HT-29 (cell line): ENCODE measurements at regions not wholly inside any gene's neighbourhood (a gene's known extent, or its start where the extent isn't known, plus 50 kb on each side); places are given as distances from the start of the nearest gene placed in this dataset.
A peak's percentile ranks its signal among the peaks of the same experiment; 100 is the strongest.

Experiments used
- DNase-seq: peaks from one replicate; pipeline ENCODE4 v3.0.0-alpha.2; 2015; ENCODE audit warnings: low spot score

GRCh38 chr13:104099750-104100149 is 1033.5 kb upstream of the SLC10A2 start:
- DNase-seq: no peak

DNA sequence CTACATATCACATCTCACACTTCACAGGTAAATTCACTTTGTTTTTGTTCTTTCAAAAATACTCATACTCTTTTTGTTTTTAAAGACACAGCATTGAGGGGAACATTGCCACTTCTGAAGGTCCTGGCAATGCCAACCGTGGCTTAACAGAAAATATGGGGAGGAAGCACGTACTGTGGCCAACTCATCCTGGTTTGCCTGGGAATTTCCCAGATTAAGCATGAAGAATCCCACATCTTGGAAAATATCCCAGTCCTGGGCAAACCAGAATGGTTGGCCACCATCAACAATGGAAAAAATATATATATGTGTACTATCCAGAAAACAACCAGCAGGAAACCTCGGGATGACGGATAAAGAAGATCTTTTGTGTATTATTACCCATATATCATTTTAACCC is 1032.2 kb upstream of the SLC10A2 start:
- no peak for DNase-seq

- no peak for DNase-seq
Measured at GRCh38 chr13:104086759-104087158, 1020.5 kb upstream of the SLC10A2 start.

- no peak for DNase-seq
Measured at GRCh38 chr13:104086210-104086609, 1020.0 kb upstream of the SLC10A2 start.

- no peak for DNase-seq
Measured at GRCh38 chr13:104085611-104086010, 1019.4 kb upstream of the SLC10A2 start.

DNA sequence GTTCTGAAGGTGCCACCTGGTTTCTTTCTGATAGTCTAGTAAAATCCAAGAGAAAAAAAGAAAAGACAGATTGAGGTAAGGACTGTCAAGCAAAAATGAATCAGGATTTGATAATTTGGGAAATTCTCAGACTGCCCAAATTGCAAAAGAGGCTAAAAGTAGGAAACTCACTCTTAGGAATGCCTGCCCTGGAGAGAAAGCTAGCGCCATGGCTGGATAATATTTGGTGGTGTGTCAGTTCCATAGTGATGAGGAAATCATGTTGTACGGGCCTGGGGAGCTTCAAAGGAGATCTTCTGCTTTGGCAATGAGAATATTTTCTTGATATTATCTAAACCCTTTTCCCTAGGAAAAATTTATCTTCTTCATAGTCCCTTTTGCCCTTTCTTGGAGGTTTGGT is 1008.1 kb upstream of the SLC10A2 start:
- no peak for DNase-seq

GRCh38 chr13:104071806-104072205 is 1005.6 kb upstream of the SLC10A2 start:
- DNase-seq: no peak

GRCh38 chr13:104065328-104065727 is 999.1 kb upstream of the SLC10A2 start:
- DNase-seq: no peak

- DNase-seq: peak; percentile 9
Measured at GRCh38 chr13:104057861-104058260, 991.6 kb upstream of the SLC10A2 start.

DNA sequence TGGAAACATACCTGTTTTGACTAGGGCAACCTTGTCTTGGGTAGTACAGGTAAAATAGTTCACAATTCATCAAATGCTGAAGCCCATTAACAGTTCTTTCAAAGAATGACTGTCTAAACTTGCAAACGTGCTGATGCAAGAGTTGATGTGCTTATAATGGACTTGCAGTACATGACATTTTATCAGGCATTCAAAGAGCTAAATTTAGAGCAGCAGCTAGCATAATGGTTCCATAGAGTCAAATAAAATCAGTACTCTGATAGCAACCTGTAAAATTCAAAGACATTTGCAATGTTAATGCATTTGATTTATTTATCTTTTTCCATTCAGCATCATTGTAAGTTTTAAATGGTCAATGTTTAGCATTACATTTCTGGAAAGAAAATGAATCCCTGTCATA is 979.7 kb upstream of the SLC10A2 start:
- no peak for DNase-seq

GRCh38 chr13:104043184-104043583 is 977.0 kb upstream of the SLC10A2 start:
- no peak for DNase-seq

DNA sequence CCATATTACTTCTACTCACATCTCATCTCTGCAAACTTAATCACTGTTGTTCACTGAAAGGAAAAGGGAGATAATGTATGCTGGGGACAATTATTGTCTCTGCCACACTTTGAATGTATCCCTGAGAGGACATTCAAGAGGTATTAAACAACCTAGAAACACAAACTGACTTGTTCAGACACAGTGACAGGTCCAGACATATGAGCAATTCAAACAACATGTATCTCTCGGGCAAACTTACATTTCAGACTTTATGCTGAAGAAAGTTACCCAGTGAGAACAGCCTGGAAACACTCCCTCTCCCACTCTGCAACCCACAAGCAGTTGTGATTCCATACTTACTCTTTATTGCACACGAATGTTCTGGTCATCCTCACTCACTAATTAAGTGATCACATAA is 968.7 kb upstream of the SLC10A2 start:
- DNase-seq: no peak

GRCh38 chr13:104025303-104025702 is 959.1 kb upstream of the SLC10A2 start:
- DNase-seq: no peak

DNA sequence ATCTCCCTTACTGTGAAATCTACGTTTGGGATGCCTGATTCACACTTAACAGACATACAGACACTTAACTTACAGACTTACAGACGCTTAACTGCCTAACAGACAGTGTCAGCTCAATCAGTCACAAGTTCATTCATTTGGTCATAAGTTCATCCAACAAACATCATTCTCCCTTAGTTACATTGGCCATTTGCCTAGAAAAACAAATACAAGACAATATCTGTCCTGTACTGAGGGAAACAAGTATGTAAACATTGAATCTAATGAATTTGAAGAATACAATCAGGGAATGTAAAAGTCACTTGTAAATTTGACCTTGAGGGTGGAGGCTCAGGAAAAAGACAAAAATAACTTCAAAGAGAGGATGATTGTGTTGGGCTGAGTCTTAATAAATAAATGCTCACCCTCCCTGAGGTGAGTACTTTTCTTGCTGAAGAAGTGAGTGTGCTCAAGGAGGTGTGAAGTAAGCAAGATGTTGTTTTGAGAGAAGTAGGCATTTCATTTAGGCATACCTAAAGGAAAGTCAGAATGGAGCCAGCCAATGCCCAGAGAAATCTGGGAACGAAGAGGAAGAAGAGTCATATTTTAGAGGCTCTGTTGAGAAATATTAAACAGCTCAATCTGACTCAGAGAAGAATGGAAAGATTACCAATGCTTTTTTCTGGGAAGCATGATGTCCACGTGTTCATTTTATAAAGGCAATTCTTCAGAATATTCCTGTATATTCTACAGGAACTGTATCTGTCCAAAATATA is 958.4 kb upstream of the SLC10A2 start:
- DNase-seq: peak; percentile 78

DNA sequence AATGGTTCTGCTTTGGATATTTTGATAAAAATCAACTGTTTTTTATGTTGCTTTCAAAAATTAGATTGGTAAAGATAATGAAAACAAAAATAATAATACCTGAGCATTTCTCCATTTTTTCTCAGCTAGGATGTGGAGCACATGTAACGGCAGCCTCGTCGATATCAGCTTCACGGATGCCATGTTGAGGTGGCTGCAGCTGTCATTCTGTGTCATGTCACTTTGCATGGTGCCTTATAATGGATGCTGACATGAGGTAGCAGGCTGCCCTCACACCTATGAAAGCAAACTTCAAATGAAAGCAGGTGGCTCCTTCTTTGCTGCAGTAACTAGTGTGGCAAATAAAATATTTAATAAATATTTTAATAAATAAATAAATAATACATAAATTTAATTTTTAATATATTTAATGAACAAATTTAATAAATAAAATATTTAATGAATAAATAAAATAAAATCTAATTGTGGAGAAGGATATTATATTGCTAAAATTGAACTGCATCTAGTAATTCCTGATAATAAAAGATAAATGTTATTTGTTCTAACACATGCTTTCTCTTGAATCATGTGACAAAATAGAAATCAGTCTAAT is 955.7 kb upstream of the SLC10A2 start:
- DNase-seq: no peak

DNA sequence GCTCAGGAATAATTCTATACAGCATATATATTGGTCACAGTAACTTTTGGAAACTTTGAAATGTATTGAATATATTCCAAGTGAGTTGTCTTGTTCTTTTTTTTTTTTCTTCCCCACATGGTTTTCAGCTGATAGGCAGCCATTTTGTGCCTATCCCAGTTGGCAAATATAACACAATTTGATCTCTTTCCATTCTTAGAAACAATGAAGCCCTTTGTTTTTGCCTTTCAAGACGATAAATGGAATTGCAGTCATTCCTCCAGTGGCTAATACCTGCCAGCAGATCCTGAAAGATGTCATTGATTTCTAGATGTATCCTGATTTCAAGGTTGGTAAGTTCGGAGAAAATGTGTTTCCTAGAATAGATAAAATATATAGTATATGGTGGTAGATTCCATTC is 951.1 kb upstream of the SLC10A2 start:
- no peak for DNase-seq

DNA sequence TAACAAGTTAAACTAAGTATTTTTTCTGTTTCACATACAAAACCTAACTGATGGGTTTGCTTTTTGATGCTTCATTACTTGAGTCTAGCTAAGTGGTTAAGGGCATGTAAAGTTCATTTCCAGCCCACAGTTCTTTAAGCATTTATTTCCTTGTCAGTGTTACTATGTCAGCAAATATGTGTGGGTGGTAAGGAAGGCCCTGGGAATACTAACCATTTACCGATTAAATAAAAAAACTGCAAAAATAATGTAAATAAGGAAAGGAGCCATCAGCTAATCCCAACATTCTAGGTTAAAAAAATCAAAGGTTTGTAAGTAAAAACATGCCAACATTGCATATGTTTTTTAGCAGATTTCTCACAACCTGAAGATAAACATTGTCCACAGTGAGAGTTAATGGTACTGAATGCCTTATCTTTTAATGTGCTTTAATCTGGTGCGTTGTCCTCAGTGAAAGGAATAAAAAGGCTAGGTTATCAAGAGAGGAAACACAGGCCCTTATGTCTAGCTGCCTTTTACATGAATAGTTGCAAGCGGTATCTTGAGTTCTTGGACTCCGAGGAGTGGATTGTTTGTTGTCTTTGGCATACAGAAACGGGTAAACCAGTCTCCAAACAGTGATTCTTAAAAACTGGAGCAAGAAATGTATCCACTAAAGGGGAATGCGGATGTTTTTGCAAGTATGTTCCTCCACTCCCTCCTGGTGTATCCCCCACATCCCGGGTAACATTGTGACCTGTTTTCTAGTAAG is 949.6 kb upstream of the SLC10A2 start:
- DNase-seq: peak; percentile 87

DNA sequence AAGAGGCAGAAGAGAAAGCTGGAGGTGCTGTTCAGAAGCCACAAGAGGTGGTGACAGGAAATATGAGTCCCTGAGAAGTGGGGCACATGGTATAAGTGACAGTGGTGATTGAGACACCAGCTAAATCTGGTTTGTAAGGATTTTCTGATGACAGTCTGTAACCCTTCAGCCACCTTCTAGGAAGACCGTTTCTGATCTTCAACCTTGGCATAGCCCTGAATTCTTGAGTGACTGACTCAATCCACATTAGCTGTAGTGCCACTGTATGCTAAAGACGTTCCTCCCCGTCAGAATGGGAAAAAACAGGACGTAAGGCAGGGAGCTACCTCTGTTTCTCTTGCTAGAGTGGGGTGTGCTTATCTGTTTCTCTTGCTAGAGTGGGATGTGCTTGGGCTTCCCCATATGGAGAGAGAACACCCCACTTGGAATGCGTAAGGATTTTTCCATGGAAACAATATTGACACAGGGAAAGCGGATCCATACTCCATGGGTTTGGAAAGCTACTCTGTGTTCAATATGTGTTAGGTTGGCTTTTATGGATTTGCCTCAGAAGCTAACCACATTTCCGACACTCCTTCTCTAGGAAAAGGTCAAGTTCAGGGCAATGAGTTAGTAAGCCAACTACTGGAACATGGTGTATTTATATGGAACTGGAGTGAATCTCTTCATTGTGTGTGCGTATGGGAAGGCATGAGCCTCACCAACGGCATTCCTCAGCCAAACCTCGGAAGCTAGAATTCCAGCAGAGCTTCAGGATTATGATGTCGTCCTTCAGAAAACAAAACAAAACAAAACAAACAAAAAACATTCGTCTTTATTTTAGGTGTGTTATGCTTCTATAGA is 948.8 kb upstream of the SLC10A2 start:
- DNase-seq: peak; percentile 92

GRCh38 chr13:104011505-104012241 is 945.5 kb upstream of the SLC10A2 start:
- DNase-seq: peak; percentile 26

- DNase-seq: no peak
Measured at GRCh38 chr13:104008541-104009435, 942.6 kb upstream of the SLC10A2 start.
